Stimulated activated naive CD4-positive, alpha-beta T cell treated with Interleukin-2 at 50 U/mL for 16 hours (primary cell): ENCODE measurements at regions not wholly inside any gene's neighbourhood (a gene's known extent, or its start where the extent isn't known, plus 50 kb on each side); places are given as distances from the start of the nearest gene placed in this dataset.
"Not testable (repeated sequence)": the region's sequence is repeated elsewhere in the genome, so short reads cannot be mapped to it uniquely, and the experiment has no call there.

Experiments used
- DNase-seq: peaks from one replicate; lab custom pipeline; 2025; lab: John Stamatoyannopoulos, UW

DNA sequence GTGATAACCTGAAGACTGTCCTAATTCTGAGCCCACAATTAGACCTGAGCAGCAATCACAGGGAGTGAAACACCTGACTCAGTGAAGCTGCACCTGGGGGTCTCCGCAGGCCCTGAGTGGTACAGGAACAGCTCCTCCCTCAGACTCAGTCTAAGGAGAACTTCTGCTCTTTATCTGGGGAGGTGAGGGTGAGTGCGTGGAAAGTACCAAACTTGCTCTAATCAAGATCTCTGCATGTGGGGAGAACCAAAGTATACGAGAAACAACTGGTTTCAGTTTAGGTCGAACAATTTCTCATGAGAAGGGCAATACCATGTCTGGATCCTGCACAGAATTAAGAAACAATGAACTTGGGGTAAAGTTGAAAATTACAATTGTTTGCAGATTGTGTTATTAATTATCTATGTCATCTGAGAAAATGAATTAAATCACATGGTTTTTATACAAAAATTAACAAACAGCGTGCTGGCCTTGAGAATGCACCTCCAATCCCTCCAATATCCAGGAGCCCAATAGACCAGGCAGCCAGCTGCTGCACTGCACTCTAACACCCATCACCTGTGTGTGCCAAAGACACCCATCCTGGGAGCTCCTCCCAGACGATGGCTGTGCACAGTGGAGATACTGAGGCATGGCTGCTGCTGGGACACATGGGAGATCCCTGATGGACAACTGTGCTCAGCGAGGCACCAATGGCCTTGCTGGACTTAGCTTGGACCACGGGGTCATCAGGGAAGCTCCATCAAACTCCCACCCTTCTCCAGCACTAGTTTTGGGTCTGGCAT lies 828.8 kb downstream of the TMEM121 start:
- DNase-seq = not testable (repeated sequence)

DNA sequence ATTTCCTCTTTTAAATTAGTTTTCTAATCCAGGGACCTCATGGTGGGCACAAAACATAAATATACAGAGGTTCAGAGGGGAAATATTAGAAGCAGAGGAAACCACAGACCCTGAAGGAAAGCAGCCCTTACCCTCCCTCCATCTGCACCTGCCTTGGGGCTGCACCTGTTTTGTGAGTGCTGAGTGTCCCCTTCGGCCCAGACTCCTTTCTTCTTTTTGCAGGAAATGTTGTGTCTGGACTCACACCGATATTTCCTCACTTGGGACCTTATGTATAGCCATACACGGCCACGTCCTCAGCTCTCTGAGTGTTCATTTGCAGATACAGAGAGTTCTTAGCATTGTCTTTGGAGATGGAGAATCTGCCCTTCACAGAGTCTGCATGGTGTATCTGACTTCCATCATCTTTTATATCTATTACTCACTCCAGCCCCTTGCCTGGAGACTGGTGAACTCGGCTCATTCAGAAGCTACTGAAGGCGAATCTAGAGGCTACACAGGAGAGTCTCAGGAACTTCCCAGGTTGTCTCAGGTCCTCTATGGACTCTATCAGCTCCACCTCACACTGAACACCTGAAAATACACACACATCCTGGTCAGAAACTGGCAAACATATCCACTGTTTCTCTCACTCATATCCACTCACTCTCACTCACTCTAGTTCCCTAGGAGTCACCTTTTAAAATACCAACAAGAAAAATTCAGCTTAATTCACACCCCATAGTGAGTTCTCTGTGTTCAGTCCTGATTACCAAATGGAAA lies 829.7 kb downstream of the TMEM121 start:
- DNase-seq = not testable (repeated sequence)

DNA sequence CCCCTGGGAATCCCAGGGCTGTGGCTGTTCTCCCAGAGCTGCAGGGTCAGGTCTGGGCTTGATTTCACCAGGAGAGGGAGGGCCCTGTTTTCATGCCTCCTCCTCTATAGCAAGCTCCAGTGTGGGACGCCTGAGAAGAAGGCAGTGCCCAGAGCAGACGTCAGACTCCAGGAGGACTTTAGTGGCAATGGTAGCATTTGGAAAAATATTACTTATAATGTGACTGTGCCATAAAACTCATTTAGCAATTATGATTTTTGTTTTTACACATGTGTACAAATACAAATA lies 830.2 kb downstream of the TMEM121 start:
- DNase-seq = not testable (repeated sequence)

DNA sequence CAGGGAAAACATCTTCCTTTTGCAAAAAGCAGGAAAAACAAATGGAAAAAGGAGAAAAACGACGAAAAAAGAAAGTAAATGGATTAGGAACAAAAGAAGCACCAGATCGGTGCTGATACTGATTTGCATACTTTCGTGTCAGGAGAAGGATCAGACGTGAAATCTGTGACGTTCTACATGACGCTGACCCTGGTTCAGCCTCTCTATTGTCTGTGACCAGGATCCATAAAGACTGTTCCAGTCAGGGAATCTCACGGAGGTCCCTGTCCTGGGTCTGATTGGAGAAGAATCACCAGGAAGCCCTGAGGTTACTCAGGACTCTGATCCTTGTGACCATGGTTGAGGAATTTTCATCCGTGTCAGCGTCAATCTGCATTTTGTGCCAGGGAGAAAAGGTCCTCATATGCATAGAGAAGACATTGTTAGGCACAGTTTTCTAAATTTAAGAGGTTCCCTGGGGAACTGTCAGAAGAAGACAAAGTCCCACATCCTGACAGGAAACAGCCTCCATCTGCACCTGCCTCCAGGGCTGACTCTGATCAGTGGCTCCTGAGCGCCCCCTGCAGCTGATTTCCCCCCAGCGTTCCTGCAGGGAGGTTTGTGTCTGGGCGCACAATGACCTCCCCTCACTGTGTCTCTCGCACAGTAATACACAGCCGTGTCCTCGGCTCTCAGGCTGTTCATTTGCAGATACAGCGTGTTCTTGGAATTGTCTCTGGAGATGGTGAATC lies 832.9 kb downstream of the TMEM121 start:
- not testable (repeated sequence) for DNase-seq

DNA sequence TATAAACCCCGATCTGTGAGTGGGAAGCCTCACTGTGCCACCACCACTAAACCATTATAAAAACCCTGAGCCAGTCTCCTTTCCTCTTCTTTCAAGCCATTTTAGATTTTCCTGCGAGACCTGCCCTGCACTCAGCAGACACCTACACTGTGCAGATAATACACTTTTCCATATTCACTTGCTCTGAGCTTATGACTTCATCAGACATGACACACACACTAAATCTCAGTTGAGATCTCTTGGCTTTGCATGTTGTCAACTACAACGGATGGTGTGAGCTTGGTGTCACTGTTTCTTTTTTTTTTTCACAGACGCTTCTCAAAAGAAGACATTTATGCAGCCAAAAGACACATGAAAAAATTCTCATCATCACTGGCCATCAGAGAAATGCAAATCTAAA lies 839.0 kb downstream of the TMEM121 start:
- DNase-seq = not testable (repeated sequence)

DNA sequence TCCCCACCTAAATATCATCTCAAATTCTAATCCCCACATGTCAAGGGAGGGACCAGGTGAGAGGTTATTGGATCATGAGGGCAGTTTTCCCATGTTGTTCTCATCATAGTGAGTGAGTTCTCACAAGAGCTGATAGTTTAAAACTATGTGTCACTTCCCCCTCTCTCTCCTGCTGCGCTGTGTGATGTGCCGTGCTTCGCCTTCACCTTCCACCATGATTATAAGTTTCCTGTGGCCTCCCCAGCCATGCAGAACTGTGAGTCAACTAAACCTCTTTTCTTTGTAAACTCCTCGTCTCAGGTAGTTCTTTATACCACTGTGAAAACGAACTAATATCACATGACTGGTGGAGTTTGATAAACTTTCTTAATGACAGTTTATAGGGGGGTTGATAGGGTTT lies 839.5 kb downstream of the TMEM121 start:
- DNase-seq = not testable (repeated sequence)

DNA sequence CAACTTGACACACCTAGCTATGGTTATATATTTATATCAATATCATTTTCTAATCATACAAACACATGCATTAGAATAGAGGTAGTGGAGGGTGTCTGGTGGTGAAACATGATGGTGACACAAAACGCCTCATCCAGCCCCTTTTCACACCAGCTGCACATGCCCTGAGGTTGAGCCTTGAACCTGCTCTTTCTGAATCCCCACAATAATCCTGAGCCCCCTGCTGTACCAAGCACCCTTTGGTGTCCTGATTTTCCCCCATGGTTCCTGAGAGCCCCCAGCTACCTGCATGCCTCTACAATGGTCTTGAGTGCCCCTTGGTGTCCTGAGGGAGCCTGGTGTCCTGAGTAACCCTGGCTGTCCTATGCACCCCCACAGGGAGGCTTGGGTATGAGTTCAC lies 840.6 kb downstream of the TMEM121 start:
- DNase-seq = not testable (repeated sequence)

DNA sequence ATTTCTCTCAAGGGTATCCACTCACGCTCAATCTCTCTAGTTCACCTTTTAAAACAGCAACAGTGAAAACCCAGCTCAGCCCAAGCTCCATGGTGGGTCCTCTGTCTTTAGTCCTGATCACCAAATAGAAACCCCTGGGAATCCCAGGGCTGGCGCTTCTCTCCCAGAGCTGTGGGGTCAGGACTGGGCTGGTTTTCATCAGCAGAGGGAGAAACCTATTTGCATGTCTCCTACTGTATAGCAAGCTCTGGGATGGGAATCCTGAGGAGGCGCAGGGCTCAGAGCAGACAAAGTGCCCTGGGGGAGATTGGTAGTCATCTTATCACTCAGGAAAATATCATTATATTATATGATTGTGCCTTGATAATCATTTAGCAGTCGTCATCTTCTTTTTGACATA lies 843.1 kb downstream of the TMEM121 start:
- DNase-seq = not testable (repeated sequence)

DNA sequence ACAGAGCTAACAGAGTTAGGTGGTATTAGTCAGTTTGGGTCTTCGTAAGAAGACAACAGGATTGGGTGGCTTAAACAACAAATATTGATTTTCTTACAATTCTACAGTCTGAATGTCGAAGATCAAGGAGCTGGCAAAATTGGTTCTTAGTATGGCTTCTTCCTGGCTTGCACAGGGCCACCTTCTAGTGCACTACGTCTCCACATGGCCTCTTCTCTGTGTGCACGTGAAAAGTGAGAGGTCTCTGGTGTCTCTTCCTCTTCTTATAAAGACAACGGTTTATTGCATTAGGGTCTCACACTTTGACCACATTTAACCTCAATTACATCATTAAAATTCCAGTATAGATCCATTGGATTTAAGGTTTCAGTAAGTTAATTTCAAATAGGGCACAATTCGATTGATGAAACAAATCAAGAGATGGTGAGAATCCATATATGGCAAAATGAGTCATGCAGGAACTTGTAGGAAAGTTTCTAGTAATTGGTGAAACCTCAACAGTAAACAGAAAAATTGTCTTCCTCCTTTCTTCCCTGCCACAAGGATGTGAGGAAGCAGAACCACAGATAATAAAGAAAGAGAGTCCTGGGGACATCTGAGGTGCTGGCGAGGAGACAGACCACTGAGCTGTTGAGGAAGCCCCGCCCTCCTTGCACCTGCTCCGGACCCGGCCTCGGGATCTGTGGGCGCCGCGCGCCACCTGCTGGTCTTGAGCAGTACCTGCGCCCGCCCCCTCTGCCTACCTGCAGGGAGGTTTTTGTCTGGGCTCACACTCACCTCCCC lies 846.7 kb downstream of the TMEM121 start:
- DNase-seq = peak; percentile 70

DNA sequence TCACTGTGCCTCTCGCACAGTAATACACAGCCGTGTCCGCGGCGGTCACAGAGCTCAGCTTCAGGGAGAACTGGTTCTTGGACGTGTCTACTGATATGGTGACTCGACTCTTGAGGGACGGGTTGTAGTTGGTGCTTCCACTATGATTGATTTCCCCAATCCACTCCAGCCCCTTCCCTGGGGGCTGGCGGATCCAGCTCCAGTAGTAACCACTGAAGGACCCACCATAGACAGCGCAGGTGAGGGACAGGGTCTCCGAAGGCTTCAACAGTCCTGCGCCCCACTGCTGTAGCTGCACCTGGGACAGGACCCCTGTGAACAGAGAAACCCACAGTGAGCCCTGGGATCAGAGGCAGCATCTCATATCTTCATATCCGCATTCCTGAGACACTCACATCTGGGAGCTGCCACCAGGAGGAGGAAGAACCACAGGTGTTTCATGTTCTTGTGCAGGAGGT lies 847.3 kb downstream of the TMEM121 start:
- DNase-seq = not testable (repeated sequence)

DNA sequence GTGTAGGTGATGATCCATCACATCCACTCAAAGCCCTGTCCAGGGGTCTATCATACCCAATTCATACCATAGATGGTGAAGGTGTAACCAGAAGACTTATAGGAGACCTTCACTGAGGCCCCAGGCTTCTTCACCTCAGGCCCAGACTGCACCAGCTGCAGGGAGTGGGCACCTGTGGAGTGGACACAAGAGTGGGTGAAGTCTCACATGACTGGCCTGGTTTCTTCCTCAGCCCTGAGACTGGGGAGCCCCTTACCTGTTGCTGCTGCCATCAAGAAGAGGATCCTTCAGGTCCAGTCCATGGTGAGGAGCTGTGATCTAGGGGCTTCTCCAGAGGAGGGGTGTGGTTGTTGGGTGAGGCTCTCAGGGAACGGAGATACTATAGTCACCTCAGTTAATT lies 851.0 kb downstream of the TMEM121 start:
- no peak for DNase-seq

DNA sequence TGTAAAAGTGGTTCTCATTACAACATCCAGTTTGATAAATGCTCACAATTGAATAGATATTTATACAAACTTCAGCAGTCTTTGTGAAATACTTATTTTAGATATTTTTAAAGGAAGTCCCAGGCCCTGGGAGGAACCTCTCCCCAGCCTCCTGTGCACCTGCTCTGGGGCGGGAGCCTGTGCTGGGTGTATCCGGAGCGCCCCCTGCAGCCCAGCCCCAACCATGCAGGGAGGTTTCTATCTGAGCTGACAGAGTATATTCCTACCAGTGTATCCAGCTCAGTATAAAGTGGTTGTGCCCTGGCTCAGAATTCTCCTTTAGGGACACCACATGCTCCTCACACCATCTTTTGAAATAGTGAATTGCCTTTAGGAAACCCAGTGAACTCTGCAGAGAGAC lies 851.8 kb downstream of the TMEM121 start:
- DNase-seq = no peak

DNA sequence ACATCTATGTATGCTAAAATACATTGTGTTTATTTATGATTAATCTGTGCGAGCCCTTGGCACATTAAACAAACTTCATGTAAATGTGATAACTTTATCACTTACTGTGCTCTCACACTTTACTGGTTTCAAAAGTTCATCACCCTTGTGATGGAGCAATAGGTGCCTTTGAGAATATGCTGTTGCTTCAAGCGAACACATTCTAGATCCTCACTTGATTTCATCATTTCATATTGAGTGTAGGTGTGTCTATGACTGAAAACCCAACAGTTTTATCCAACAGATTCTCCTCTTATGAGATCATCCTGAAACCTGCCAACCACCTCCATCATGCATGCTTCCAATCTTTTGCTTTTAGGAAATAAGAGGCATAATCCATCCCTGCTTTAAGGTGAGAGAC lies 854.4 kb downstream of the TMEM121 start:
- DNase-seq = no peak

DNA sequence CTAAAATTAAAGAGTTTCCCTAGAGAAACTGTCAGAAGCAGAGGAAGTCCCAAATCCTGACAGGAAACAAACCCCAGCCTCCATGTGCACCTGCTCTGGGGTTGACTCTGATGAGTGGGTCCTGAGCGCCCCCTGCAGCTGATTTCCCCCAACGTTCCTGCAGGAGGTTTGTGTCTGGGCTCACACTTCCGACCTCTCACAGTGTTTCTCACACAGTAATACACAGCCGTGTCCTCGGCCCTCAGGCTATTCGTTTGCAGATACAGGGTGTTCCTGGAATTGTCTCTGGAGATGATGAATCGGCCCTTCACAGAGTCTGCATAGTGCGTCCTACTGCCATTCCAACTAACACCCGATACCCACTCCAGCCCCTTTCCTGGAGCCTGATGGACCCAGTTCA lies 862.8 kb downstream of the TMEM121 start:
- DNase-seq = not testable (repeated sequence)

DNA sequence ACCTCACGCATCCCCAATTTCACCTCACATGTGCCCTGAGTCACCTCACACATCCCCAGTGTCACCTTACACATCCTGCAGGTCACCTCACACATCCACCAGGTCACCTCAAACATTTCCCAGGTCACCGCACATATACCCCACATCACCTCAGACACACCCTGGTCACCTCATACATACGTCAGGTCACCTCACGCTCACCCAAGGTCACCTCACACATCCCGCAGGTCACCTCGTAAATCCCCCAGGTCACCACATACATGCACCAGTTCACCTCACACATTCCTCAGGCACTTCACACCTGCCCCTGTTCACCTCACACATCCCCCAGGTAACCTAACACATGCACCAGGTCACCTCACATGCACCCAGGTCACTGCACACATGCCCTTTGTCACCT lies 864.0 kb downstream of the TMEM121 start:
- DNase-seq = no peak

DNA sequence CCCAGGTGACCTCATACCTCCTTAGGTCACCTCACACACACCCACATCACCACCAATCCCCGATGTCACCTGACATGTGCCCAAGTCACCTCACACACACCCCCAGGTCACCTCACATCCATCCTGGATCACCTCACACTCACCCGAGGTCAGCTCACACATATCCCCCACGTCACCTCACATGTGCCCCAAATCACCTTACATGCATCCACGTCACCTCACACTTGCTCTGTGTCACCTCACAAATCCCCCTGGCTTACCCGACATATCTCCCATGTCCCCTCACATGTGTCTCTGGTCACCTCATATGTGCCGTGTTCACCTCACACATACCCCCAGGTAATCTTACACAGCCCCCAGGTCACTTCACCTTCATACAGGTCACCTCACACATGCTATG lies 864.6 kb downstream of the TMEM121 start:
- DNase-seq = no peak

DNA sequence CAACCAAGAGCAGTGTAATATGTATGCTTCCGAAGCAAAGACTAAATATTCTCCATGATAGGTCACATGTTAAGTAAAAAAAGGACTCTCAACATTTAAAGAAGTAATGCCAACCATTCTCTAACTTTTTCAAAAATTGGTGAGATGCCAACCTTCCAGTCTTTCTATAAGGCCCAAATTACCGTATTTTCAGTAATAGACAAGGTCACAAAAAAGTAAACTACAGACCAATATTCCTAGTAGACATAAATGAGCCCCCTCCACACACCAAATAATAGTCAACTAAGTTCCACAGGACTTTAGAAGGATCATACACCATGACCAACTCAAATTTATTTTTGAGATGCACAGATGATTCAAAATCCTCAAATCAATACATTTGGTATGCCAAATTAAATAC lies 867.4 kb downstream of the TMEM121 start:
- DNase-seq = no peak

DNA sequence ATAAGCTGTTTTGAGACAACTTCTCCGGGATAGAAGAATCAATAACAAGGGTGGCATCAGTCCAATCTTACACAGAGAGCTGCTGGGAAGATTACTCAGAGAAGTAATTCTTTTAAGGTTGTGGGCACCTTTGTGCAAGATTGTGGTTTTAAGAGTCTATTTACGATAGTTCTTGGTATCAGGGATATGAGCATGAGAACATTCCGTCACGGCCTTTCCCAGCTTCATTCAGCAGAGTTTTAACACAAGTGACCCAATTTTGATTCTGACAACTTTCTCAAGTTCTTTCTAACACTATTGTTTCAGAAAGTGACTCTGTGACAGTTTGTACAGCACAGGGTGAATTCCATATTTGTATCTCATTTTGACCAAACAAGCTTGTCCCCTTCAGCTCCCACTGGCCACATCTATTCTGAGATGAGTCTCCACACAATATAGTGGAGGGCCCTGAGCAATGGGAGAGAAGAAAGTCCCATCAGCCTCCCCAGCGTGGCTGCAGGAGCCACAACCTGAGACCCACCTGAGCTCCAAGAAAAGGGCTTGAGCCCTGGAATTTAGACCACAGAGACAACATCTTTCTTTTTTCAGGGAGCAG lies 869.2 kb downstream of the TMEM121 start:
- DNase-seq = no peak

DNA sequence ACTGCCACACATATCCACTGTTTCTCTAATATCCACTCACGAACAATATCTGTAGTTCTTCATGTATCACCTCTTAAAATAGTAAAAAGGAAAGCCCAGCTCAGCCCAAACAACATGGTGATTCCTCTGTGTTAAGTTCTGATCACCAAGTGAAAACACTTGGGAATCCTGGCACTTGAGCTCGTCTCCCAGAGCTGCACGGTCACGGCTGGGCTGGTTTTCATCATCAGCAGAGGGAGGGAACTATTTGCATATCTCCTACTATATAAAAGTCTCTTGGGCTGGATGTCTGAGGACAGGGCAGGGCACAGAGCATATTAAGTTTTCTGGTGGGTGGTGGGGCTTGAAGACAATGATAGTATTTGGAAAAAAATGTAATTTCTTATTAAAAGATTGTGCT lies 870.6 kb downstream of the TMEM121 start:
- no peak for DNase-seq

DNA sequence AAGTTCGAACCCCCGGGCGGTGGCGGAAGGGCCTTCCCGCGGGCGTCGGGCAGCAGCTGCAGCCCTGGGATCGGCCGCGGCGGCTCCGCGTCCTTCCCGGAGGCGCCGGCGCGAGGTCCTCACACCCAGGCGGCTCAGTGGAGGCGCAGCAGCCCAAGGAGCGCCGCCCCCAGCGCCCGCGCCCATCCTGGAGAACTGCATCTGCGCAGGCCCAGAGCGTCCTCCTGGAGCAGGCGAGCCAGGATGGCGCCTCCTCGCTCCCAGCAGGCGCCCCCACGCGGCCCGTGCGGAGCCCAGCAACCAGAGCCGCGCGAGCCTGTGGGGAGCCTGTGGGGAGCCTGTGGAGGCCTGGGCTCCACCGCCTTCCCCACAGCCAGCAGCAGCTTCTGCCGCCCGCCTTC lies 872.5 kb downstream of the TMEM121 start:
- DNase-seq = not testable (repeated sequence)

DNA sequence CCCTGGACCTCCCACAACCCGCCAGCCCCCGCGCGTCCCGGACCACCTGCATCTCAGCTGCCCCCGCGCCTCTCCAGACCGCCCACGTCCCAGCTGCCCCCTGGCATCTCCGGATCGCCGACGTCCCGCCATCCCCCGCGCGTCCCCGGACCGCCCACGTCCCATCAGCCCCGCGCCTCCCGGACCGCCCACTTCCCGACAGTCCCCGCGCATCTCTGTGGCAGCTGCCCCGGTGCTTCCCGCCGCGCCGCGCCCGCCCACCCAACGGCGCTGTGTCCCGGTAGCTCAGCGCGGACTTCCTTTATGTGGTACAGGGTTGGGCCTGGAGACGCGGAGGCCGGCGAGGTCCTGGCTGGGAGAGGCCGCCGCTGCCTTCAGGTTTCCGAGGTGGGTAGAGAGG lies 874.9 kb downstream of the TMEM121 start:
- not testable (repeated sequence) for DNase-seq

DNA sequence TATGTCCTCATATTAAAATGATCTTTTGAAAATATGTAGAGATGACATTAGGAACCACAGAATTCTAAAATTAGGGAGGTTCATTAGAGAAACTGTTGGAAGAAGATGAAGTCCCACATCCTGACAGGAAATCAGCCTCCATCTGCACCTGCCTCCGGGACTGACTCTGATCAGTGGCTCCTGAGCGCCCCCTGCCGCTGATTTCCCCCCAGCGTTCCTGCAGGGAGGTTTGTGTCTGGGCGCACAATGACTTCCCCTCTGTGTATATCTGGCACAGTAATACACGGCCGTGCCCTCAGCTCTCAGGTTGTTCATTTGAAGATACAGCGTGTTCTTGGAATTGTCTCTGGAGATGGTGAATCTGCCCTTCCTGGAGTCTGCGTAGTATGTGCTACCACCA lies 883.8 kb downstream of the TMEM121 start:
- not testable (repeated sequence) for DNase-seq
